Adrenal gland (tissue), 5 donors: ENCODE measurements at regions not wholly inside any gene's neighbourhood (a gene's known extent, or its start where the extent isn't known, plus 50 kb on each side); places are given as distances from the start of the nearest gene placed in this dataset.

Experiments
- POLR2A ChIP-seq, 2 donors: fragments of 450-650 bp; IDR thresholded peaks; one replicate each; pipeline ENCODE4 v1.6.1; 2017; ENCODE audit warnings: antibody characterized with exemption in 2 of 2, mild to moderate bottlenecking in 2 of 2, moderate library complexity in 1 of 2
- TF ChIP-seq, protein P1 (sequence below), 6 experiments: fragments of 450-650 bp in 4 of 6; fragments of 200-600 bp in 2 of 6; sonication (generic) in 1 of 6; IDR thresholded peaks; 1 replicate in 5 of 6; 2 replicates in 1 of 6; pipeline versions ENCODE4 v1.5.1 to v1.8.0; 2016 to 2021; ENCODE audit warnings: antibody characterized with exemption in 6 of 6, mild to moderate bottlenecking in 2 of 6, moderate library complexity in 1 of 6
- donor health status: DM: no; HTN: no; CAD: no.

DNA sequence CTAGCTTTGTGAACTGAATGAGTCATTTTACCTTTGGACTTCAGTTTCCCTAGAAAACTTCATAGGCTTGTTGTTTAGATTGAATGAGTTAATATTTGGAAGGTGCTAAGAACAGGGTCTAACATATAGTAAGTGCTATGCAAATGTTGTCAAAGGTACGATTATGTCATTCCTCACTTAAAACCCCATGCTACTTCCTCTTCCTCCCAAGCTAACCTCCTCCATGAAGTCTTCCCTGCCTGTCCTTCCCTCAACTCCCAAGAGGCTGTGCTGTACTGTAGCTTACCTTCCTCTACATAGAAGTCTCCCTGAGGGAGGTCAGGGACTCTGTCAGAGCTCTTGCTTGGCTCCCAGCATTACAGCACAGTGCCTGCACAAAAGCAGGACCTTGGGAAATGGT, 103.4 kb upstream of the PJA1 start:
- TF ChIP-seq, protein P1, sequence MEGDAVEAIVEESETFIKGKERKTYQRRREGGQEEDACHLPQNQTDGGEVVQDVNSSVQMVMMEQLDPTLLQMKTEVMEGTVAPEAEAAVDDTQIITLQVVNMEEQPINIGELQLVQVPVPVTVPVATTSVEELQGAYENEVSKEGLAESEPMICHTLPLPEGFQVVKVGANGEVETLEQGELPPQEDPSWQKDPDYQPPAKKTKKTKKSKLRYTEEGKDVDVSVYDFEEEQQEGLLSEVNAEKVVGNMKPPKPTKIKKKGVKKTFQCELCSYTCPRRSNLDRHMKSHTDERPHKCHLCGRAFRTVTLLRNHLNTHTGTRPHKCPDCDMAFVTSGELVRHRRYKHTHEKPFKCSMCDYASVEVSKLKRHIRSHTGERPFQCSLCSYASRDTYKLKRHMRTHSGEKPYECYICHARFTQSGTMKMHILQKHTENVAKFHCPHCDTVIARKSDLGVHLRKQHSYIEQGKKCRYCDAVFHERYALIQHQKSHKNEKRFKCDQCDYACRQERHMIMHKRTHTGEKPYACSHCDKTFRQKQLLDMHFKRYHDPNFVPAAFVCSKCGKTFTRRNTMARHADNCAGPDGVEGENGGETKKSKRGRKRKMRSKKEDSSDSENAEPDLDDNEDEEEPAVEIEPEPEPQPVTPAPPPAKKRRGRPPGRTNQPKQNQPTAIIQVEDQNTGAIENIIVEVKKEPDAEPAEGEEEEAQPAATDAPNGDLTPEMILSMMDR (IDR thresholded peaks at IDR 0.05), result no peak
- TF ChIP-seq POLR2A (IDR thresholded peaks at IDR 0.05), result no peak
